IPS DF 6.9 (cell line): ENCODE measurements at regions not wholly inside any gene's neighbourhood (a gene's known extent, or its start where the extent isn't known, plus 50 kb on each side); places are given as distances from the start of the nearest gene placed in this dataset.
"Not testable (repeated sequence)": the region's sequence is repeated elsewhere in the genome, so short reads cannot be mapped to it uniquely, and the experiment has no call there.

ENCODE experiments used
- DNase-seq: peaks from one replicate; pipeline ENCODE4 v3.0.0-alpha.2; 2013; ENCODE audit warnings: low read depth, low spot score
- H3K27ac ChIP-seq: one replicate; pipeline ENCODE4 v1.5.1; 2013; ENCODE audit warnings: low read length, control low read depth
- H3K27me3 ChIP-seq: 2 replicates; pipeline ENCODE4 v1.6.1; 2013; ENCODE audit warnings: mild to moderate bottlenecking, low read length; ENCODE audit not compliant: control insufficient read depth, insufficient read depth
- H3K36me3 ChIP-seq: 2 replicates; pipeline ENCODE4 v1.6.1; 2013; ENCODE audit warnings: low read length; ENCODE audit not compliant: control insufficient read depth, insufficient read depth
- H3K4me1 ChIP-seq: 2 replicates; pipeline ENCODE4 v1.6.1; 2013; ENCODE audit warnings: low read length; ENCODE audit not compliant: control insufficient read depth, insufficient read depth
- H3K4me3 ChIP-seq: 2 replicates; pipeline ENCODE4 v1.5.1; 2013; ENCODE audit warnings: mild to moderate bottlenecking, low read length
- H3K9me3 ChIP-seq: 2 replicates; pipeline ENCODE4 v1.6.1; 2013; ENCODE audit warnings: low read length, inconsistent platforms; ENCODE audit not compliant: control insufficient read depth, insufficient read depth
- WGBS: extraction: QIAGEN DNeasy Blood & Tissue Kit; methylation state at CpG from one replicate; pipeline ENCODE4 v1.1.7; 2013; ENCODE audit warnings: mixed read lengths, missing lambda C conversion rate; ENCODE audit not compliant: insufficient read length, insufficient coverage; 5-methylcytosine and 5-hydroxymethylcytosine counted together

DNA sequence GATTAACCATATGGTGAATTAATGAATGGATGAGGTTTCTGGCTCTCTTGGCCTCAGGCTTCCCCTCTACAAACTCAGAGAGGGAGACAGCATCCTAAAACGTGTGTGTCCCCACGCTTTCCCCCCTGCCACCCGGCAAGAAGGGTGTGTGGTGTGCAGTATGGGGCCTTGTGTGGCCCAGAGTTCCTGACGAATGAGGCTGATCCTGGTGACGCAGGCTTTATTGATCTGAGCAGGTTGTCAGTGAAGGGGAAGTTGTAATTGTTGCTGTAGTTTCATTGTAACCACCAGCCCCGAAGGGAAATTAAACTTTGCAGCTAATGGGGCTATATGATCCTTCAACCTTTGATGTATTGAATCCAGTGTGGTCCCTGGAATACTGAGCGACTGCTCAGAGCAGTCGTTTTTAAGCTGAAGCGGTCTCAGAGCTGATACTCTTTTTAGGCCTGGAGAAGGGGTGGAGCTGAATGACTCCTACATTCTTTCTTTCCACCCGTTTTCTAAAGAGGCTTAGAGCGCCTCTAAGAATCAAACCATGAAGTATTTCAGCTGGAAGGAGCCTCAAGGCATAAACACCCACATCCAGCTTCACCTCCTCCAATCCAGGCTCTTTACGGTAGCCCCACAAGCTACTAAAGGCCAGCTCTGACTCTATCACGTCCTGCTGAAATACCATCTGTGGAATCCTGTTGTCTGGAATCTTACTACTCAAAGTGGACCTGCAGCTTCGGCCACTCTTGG is 284.7 kb downstream of the MIAT start:
- WGBS, result no CpG with 5 or more reads among the region's 14 CpGs
- no peaks in the 10 kb centered on the region for H3K27me3 ChIP-seq
- DNase-seq, result no peak
- H3K4me1 ChIP-seq, result no peaks in the 10 kb centered on the region
- H3K27ac ChIP-seq, result no peak overlapping the region
- H3K9me3 ChIP-seq, result no peaks in the 10 kb centered on the region
- H3K36me3 ChIP-seq, result no peaks in the 10 kb centered on the region
- no peak overlapping the region for H3K4me3 ChIP-seq

- Histone ChIP-seq H3K9me3 (no peaks in the 10 kb centered on the region), H3K27ac (no peak overlapping the region), H3K4me1 (no peaks in the 10 kb centered on the region), H3K4me3 (no peak overlapping the region), H3K36me3 (no peaks in the 10 kb centered on the region), H3K27me3 (no peaks in the 10 kb centered on the region)
- DNase-seq, result no peak
- no CpG with 5 or more reads among the region's 4 CpGs for WGBS
These were observed 285.2 kb downstream of the MIAT start for GRCh38 chr22:26942637-26942957.

DNA sequence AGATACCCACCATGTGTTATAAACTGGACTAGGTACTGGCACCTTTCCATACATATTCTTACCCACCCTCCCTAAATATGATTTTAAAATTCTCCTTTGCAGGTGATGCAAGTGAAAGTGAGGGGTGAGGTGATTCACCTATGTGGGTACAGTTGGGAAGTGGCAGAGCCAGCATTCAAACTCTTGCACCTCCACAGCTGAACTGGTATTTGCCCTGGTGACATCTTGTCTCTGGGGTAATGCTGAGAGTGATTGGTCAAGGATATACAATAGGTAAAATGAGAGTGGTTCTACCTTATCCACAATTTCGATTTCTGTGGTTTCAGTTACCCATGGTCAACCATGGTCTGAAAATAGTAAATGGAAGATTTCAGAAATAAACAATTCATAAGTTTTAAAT is 288.2 kb downstream of the MIAT start:
- Histone ChIP-seq H3K9me3 (no peaks in the 10 kb centered on the region), H3K36me3 (no peaks in the 10 kb centered on the region), H3K4me3 (no peak overlapping the region), H3K4me1 (no peaks in the 10 kb centered on the region), H3K27me3 (no peaks in the 10 kb centered on the region), H3K27ac (no peak overlapping the region)
- no CpG with 5 or more reads among the region's 1 CpG for WGBS
- DNase-seq, result no peak

DNA sequence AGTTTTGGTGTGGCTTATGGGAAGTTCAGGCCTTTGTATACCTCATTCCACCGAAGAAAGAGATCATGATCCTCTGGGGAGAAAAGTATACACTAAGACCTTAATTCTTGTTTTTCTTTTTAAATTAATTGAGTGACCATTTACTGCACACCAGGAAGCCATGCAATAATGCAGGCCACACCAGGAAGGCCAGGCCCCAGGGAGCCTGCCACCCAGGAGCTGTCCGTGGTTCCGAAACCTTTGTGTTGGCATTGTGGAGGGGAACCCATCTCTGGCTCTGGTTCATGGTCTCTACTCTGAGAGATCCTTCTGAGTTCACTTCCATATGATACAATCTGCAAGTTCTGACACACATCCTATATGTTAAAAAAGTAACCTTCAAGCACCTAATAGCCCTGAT is 291.8 kb downstream of the MIAT start:
- no CpG with 5 or more reads among the region's 3 CpGs for WGBS
- Histone ChIP-seq H3K27me3 (no peaks in the 10 kb centered on the region), H3K4me1 (peaks cover 1% of the 10 kb centered on the region; the same call in 1 of the 2 replicates), H3K4me3 (no peak overlapping the region), H3K9me3 (no peaks in the 10 kb centered on the region), H3K36me3 (no peaks in the 10 kb centered on the region), H3K27ac (no peak overlapping the region)
- no peak for DNase-seq

- not testable (repeated sequence) for H3K9me3 ChIP-seq, H3K4me1 ChIP-seq, H3K27me3 ChIP-seq, H3K27ac ChIP-seq, DNase-seq, H3K36me3 ChIP-seq, H3K4me3 ChIP-seq
- WGBS, result no CpG with 5 or more reads among the region's 3 CpGs
These were observed 293.8 kb downstream of the MIAT start for GRCh38 chr22:26951139-26951538.

DNA sequence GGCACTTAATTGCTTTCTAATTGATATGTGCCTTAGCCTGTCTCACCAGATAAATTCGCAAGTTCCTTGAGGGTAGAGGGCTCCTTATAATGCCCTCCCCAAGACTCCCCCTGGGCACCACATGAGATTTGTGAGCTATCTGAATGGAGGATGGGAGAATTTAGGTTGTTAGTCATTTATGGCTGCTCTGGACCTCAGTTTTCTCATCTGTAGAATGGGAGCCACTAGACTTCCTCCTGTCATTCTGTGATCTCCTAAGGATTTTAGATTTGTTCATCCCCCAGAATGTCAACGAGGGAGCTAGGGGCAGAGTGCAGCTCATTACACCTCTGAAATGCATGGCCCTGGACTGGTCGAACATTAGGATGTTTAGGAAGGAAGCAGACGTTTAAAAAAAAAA is 294.6 kb downstream of the MIAT start:
- WGBS, result no CpG with 5 or more reads among the region's 4 CpGs
- peaks cover 4% of the 10 kb centered on the region; the same call in 1 of the 2 replicates for H3K4me1 ChIP-seq
- H3K27me3 ChIP-seq, result no peaks in the 10 kb centered on the region
- no peak overlapping the region for H3K27ac ChIP-seq
- no peak overlapping the region for H3K4me3 ChIP-seq
- H3K9me3 ChIP-seq, result no peaks in the 10 kb centered on the region
- no peak for DNase-seq
- H3K36me3 ChIP-seq, result no peaks in the 10 kb centered on the region

DNA sequence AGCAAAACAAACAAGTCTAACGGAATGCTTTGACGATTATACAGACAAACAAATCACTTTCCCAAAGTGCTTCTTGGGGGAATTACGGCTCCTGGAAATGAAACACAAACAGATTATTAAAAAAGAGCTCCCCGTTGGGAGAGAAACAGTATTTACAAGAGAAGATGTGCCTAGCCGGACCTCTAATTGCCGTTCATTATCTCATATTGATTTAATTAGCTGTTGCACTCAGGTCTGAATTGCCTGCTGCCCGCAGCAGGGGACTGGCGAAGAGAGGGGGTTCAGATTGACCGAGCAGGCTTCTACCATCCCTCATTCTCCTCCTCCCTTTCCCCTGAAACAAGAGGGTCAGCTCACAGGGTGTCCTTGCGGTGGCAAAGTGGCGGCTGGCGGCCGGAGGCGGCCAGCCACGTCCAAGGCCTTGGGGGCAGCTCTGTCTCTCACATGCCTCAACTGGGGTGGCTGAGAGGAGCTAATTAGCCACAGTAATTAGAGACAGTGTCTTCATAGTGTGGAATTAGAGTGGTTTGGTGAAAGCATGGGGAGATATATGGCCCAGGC is 295.1 kb downstream of the MIAT start:
- Histone ChIP-seq H3K27ac (no peak overlapping the region), H3K9me3 (no peaks in the 10 kb centered on the region), H3K4me1 (peaks cover 4% of the 10 kb centered on the region; the same call in 1 of the 2 replicates), H3K36me3 (no peaks in the 10 kb centered on the region), H3K4me3 (no peak overlapping the region), H3K27me3 (no peaks in the 10 kb centered on the region)
- DNase-seq, result no peak
- WGBS, result no CpG with 5 or more reads among the region's 15 CpGs

DNA sequence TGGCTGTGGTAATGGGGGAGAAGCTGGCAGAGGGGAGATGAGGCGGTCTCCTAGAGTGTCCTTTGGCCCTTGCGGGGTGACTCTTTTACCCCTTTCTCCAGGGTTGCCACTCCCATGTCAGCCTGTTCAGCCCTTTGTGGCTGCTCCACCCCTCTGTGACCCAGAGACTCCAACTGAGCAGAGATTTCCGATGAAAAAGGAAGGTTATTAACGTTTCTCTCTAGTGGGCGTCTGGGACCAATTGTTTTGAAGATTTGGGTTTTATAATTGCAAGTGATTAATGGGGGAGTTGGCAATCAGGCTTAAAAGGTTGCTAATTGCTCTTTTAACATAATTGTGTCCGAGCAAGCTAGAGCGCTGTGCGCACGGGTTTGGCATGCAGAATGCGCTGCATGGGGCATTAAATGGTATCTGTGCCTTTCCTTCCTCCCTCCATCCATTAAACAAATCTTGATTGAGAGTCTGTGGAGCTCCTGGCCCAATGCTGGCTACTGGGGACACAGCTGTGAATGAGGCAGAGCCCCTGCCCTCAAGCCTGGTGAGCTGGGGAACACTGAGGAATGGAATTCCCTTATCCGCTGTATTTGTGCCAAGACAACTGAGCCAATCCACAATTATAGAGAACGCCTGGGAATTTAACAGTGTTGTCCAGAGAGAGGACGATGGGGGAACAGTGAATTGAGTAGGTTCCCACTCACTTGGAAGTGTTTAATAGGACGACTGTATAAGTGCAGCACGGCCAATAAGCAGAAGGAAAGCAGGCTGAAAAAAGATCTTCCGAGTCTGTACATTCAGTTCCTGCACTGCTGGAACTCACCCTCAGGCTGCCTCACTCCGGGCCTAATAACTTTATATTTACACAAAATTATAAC is 295.9 kb downstream of the MIAT start:
- Histone ChIP-seq H3K4me3 (no peak overlapping the region), H3K9me3 (no peaks in the 10 kb centered on the region), H3K27me3 (no peaks in the 10 kb centered on the region), H3K36me3 (no peaks in the 10 kb centered on the region), H3K27ac (no peak overlapping the region), H3K4me1 (peaks cover 4% of the 10 kb centered on the region; the same call in 1 of the 2 replicates)
- no CpG with 5 or more reads among the region's 17 CpGs for WGBS
- DNase-seq, result no peak

- no peaks in the 10 kb centered on the region for H3K27me3 ChIP-seq
- peaks cover 4% of the 10 kb centered on the region; the same call in 1 of the 2 replicates for H3K4me1 ChIP-seq
- H3K4me3 ChIP-seq, result no peak overlapping the region
- H3K36me3 ChIP-seq, result no peaks in the 10 kb centered on the region
- WGBS, result no CpG with 5 or more reads among the region's 4 CpGs
- H3K27ac ChIP-seq, result no peak overlapping the region
- no peak for DNase-seq
- no peaks in the 10 kb centered on the region for H3K9me3 ChIP-seq
These were observed 299.0 kb downstream of the MIAT start for GRCh38 chr22:26956371-26956770.

DNA sequence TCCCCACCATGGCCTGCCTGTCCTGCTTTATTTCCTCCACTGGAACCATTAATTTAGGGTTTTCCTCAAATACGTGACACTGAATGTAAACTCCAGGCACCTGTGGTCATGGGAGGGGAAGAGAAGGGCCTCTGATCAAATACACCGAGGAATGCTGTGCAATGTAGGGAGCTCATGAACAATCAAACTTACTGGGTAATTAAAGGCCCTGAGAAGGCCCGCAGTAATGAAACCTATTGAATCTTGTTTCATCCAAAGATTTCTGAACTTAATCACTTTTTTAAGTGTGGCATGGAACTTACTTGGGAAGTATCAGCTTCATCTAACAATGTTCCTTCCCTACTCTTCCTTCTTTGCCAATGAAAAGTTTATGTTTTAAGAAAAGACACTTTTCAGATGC is 299.8 kb downstream of the MIAT start:
- H3K27me3 ChIP-seq, result no peaks in the 10 kb centered on the region
- no peaks in the 10 kb centered on the region for H3K36me3 ChIP-seq
- peaks cover 4% of the 10 kb centered on the region; the same call in 1 of the 2 replicates for H3K4me1 ChIP-seq
- no peak for DNase-seq
- no peak overlapping the region for H3K27ac ChIP-seq
- no CpG with 5 or more reads among the region's 3 CpGs for WGBS
- no peaks in the 10 kb centered on the region for H3K9me3 ChIP-seq
- no peak overlapping the region for H3K4me3 ChIP-seq
